ENCODE measurements at regions not wholly inside any gene's neighbourhood (a gene's known extent, or its start where the extent isn't known, plus 50 kb on each side); places are given as distances from the start of the nearest gene placed in this dataset.

GRCh38 chr5:167152561-167152960, 1138.9 kb upstream of the WWC1 start:
- DNase-seq = no peak
- in situ Hi-C loops (cut with MboI; ENCODE audit: low pct_unique_long_range_greater_than_20kb, low sequenced_read_pairs) = no loop called here

DNA sequence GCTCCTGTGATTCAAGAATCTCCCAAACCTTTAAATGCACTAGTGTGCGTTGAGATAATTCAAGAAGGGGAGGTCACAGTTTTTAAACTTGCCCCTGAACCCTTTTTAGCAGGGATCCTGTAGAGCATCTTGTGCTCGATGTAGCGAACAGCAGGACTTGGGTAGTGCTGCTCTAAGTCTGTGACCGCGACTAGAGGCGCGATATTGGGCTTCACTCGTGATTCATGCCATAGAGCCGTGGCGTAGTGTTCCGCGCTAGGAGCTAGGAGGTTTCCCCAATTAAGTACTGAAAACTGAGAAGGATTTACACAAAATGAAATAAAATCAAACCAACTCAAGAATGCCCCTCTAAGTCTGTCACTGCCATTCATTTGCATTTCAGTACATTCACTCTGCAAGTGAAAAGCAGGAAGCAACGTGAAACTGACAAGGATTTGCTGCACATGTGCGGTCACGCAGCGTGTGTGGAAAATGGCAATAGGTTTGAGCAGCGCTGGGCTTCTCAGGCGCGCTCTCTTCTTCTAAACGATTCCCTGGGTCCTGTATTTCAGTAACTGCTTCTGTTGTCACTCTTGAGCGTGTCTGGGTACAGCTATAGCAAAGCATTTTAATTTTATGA, 1135.9 kb upstream of the WWC1 start:
- in situ Hi-C loops (cut with MboI; ENCODE audit: low pct_unique_long_range_greater_than_20kb, low sequenced_read_pairs) = no loop called here
- DNase-seq = no peak

GRCh38 chr5:167156446-167156845, 1135.0 kb upstream of the WWC1 start:
- DNase-seq = no peak
- in situ Hi-C loops (cut with MboI; ENCODE audit: low pct_unique_long_range_greater_than_20kb, low sequenced_read_pairs) = no loop called here

DNA sequence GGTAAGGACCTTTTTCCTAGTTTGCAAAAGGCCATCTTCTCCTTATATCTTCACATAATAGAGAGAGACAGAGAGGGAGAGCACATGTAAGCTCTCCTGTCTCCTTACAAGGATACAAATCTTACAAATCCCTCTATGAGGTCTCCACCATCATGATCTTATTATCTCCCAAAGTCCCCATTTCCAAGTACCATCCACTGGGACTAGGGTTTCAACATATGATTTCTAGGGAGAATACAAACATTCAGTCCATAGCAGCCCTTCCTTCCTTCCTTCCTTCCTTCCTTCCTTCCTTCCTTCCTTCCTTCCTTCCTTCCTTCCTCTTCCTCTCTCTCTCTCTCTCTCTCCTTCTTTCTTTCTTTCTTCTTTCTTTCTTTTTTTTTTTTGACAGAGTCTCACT, 1132.9 kb upstream of the WWC1 start:
- DNase-seq = no peak
- in situ Hi-C loops (cut with MboI; ENCODE audit: low pct_unique_long_range_greater_than_20kb, low sequenced_read_pairs) = no loop called here

GRCh38 chr5:167160388-167160787, 1131.1 kb upstream of the WWC1 start:
- DNase-seq = no peak
- in situ Hi-C loops (cut with MboI; ENCODE audit: low pct_unique_long_range_greater_than_20kb, low sequenced_read_pairs) = no loop called here

DNA sequence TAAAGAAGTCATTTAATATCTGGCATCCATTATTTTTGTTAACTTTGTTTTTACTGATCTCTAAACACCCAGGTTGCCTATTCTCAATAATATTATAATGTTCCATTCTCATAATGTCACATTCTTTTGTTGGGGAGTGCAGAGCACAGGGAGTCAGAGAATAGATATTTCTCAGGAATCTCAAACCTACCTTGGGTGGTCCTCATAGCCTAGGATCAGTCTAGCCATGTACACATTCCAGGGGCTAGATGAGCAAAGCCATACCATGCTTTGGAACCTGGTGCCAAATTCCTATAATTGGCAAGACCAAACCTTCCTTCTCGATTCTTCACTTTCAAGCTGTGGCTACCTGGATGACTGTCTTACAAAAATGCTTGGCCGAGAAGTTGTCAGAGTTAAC, 1124.7 kb upstream of the WWC1 start:
- in situ Hi-C loops (cut with MboI; ENCODE audit: low pct_unique_long_range_greater_than_20kb, low sequenced_read_pairs) = no loop called here
- no peak for DNase-seq

- in situ Hi-C loops (cut with MboI; ENCODE audit: low pct_unique_long_range_greater_than_20kb, low sequenced_read_pairs) = no loop called here
- no peak for DNase-seq
Observed at GRCh38 chr5:167167191-167167795, 1124.2 kb upstream of the WWC1 start.

DNA sequence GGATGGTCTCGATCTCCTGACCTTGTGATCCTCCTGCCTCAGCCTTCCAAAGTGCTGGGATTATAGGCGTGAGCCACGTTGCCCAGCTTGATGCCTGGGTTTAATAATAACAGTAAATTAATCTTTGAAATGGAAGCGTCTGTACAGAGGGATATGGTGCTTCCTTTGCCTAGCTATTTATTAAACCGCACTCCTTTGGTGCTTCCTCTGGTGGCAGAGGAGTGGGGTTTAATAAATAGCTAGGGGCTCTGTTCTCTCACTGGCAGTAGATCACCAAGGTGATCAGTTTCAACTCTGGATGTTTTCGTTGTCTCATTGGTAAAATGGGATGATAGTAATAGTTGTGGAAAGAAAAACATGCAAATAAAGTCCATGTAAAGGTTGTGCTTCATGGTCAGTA, 1122.5 kb upstream of the WWC1 start:
- no peak for DNase-seq
- in situ Hi-C loops (cut with MboI; ENCODE audit: low pct_unique_long_range_greater_than_20kb, low sequenced_read_pairs) = no loop called here

DNA sequence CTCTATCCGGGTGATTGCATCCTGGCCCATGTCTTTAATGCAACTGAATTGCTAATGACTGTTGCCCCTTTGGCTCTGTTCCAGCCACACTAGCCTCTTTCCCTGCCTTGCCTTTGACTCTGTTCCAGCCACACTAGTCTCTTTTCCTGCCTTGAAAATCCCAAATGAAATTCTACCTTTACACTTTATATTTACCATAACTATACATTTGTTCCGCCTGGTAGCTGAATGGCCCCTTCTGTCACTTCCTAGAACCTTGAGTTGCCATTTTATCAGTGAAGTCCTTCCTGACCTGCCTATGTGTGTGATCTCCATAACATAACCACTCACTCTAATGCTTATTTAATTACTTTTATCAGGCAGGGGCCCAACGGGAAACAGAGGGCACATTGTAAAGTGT, 1120.4 kb upstream of the WWC1 start:
- DNase-seq = no peak
- in situ Hi-C loops (cut with MboI; ENCODE audit: low pct_unique_long_range_greater_than_20kb, low sequenced_read_pairs) = no loop called here

- in situ Hi-C loops (cut with MboI; ENCODE audit: low pct_unique_long_range_greater_than_20kb, low sequenced_read_pairs) = no loop called here
- DNase-seq = no peak
Observed at GRCh38 chr5:167177736-167178135, 1113.7 kb upstream of the WWC1 start.

- no peak for DNase-seq
- in situ Hi-C loops (cut with MboI; ENCODE audit: low pct_unique_long_range_greater_than_20kb, low sequenced_read_pairs) = no loop called here
Observed at GRCh38 chr5:167180906-167181305, 1110.5 kb upstream of the WWC1 start.

GRCh38 chr5:167205881-167206280, 1085.6 kb upstream of the WWC1 start:
- in situ Hi-C loops (cut with MboI; ENCODE audit: low pct_unique_long_range_greater_than_20kb, low sequenced_read_pairs) = no loop called here
- no peak for DNase-seq

- in situ Hi-C loops (cut with MboI; ENCODE audit: low pct_unique_long_range_greater_than_20kb, low sequenced_read_pairs) = no loop called here
- no peak for DNase-seq
Observed at GRCh38 chr5:167207081-167207480, 1084.4 kb upstream of the WWC1 start.

GRCh38 chr5:167208911-167209310, 1082.5 kb upstream of the WWC1 start:
- in situ Hi-C loops (cut with MboI; ENCODE audit: low pct_unique_long_range_greater_than_20kb, low sequenced_read_pairs) = no loop called here
- no peak for DNase-seq

- no peak for DNase-seq
- in situ Hi-C loops (cut with MboI; ENCODE audit: low pct_unique_long_range_greater_than_20kb, low sequenced_read_pairs) = no loop called here
Observed at GRCh38 chr5:167217097-167217743, 1074.2 kb upstream of the WWC1 start.

DNA sequence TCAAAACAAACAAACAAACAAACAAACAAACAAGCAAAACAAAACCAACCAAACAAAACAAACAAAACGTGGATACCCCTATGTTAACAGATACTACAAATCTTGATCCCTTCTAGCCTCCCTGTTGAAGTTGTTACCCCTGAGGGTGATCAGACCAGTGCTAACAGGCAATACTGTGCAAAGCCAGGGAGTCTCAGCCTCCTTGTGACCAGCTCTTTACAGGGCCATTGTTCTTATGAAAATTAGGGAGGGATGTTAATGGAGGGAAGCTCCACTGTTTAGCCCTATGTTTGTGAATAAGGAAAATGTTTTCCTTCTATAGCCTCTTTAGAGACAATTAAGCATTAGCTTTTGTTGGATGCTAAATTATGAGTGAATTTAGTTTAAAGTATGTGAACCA, 1072.1 kb upstream of the WWC1 start:
- in situ Hi-C loops (cut with MboI; ENCODE audit: low pct_unique_long_range_greater_than_20kb, low sequenced_read_pairs) = no loop called here
- no peak for DNase-seq

DNA sequence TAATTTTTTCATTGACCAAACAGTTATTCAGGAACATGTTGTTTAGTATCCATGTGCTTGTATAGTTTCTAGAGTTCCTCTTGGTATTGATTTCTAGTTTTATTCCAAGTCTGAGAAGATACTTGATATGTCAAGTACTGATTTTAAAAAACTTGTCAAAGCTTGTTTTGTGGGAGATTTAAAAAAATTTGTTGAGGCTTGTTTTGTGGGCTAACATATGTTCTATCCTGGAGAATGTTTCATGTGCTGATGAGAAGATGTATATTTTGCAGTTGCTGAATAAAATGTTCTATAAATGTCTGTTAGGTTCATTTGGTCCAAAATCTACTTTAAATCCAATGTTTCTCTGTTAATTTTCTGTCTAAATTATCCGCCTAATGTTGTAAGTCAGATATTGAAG, 1065.1 kb upstream of the WWC1 start:
- DNase-seq = no peak
- in situ Hi-C loops (cut with MboI; ENCODE audit: low pct_unique_long_range_greater_than_20kb, low sequenced_read_pairs) = no loop called here

GRCh38 chr5:167228134-167228533, 1063.3 kb upstream of the WWC1 start:
- in situ Hi-C loops (cut with MboI; ENCODE audit: low pct_unique_long_range_greater_than_20kb, low sequenced_read_pairs) = no loop called here
- no peak for DNase-seq

DNA sequence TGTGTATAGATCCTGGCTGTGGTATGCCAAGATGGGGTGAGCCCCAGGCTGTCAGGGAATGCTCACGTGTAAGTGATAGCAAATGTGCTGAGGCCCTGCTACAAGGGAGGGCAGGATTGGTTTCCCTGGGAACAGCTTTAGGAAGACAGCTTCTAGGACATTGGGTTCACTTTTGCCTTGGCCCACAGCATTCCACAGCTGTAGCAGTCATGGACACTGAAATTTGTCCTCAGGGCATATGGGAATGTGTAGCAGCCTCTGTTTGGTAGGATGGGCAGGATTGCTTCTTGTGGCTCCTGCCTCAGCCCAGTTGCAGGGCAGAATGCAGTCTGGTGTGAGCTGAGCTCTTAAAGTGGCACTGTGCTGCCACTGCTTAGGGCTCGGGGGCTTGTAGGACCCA, 1061.7 kb upstream of the WWC1 start:
- DNase-seq = no peak
- in situ Hi-C loops (cut with MboI; ENCODE audit: low pct_unique_long_range_greater_than_20kb, low sequenced_read_pairs) = no loop called here

- in situ Hi-C loops (cut with MboI; ENCODE audit: low pct_unique_long_range_greater_than_20kb, low sequenced_read_pairs) = no loop called here
- no peak for DNase-seq
Observed at GRCh38 chr5:167230414-167230813, 1061.0 kb upstream of the WWC1 start.

All from KBM-7 (cell line).